IPS-18a (cell line): ENCODE measurements at regions not wholly inside any gene's neighbourhood (a gene's known extent, or its start where the extent isn't known, plus 50 kb on each side); places are given as distances from the start of the nearest gene placed in this dataset.

ENCODE experiments used
- H3K27ac ChIP-seq: one replicate; pipeline ENCODE4 v1.5.1; 2013; ENCODE audit warnings: low read length
- H3K27me3 ChIP-seq: one replicate; pipeline ENCODE4 v1.6.1; 2013; ENCODE audit warnings: mild to moderate bottlenecking, low read length; ENCODE audit not compliant: control insufficient read depth, insufficient read depth
- H3K36me3 ChIP-seq: one replicate; pipeline ENCODE4 v1.6.1; 2013; ENCODE audit warnings: low read depth, low read length; ENCODE audit not compliant: control insufficient read depth
- H3K4me1 ChIP-seq: one replicate; pipeline ENCODE4 v1.6.1; 2013; ENCODE audit warnings: low read depth, low read length; ENCODE audit not compliant: control insufficient read depth
- H3K4me3 ChIP-seq: one replicate; pipeline ENCODE4 v1.5.1; 2013; ENCODE audit warnings: low read length
- H3K9ac ChIP-seq: one replicate; pipeline ENCODE4 v1.6.1; 2013; ENCODE audit warnings: mild to moderate bottlenecking, low read length, moderate library complexity
- H3K9me3 ChIP-seq: one replicate; pipeline ENCODE4 v1.6.1; 2013; ENCODE audit warnings: low read depth, low read length; ENCODE audit not compliant: control insufficient read depth

DNA sequence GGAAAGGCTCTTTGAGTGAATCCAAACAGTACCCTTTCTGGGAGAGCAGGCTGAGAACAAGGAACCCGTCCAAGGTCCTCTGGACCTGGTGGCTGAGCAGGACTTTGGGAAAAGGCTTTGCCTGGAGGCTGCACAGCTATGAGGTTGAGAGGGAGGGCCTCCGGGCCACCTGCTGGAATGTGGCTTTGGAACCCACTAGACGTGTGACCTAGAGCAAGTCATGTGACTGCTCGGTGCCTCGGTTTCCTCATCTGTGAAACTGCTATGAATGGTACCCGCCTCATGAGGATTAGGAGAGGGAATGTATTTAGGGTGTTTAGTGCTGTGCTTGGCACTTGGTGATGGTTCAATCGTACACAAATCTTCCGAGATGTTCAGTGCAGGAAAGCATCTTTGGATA, 50.4 kb downstream of the HAPSTR1 start:
- H3K9me3 ChIP-seq, result no peaks in the 10 kb centered on the region
- H3K36me3 ChIP-seq, result no peaks in the 10 kb centered on the region
- H3K27me3 ChIP-seq, result no peaks in the 10 kb centered on the region
- no peak overlapping the region for H3K27ac ChIP-seq
- H3K9ac ChIP-seq, result no peak overlapping the region
- no peak overlapping the region for H3K4me3 ChIP-seq
- peaks cover 14% of the 10 kb centered on the region for H3K4me1 ChIP-seq

DNA sequence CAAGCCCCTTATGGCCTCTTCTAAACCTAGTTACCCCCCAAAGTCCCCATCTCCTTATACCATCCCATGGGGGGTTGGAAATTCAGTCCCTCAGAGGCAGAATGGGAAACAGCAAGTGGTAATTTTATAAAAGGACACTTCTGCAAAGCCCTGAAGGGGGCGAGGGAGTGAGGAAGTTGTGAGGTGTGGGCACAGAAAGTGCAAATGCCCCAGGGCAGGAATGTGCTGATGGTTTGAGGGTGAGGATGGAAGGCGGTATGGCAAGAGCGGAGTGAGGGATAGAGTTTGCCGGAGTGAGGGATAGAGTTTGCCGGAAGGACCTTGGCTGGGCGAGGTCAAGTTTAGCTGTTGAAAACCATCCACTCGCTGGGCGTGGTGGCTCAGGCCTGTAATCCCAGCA, 52.7 kb downstream of the HAPSTR1 start:
- Histone ChIP-seq H3K27me3 (no peaks in the 10 kb centered on the region), H3K27ac (no peak overlapping the region), H3K9me3 (no peaks in the 10 kb centered on the region), H3K36me3 (no peaks in the 10 kb centered on the region), H3K4me3 (no peak overlapping the region), H3K4me1 (peaks cover 21% of the 10 kb centered on the region), H3K9ac (no peak overlapping the region)

DNA sequence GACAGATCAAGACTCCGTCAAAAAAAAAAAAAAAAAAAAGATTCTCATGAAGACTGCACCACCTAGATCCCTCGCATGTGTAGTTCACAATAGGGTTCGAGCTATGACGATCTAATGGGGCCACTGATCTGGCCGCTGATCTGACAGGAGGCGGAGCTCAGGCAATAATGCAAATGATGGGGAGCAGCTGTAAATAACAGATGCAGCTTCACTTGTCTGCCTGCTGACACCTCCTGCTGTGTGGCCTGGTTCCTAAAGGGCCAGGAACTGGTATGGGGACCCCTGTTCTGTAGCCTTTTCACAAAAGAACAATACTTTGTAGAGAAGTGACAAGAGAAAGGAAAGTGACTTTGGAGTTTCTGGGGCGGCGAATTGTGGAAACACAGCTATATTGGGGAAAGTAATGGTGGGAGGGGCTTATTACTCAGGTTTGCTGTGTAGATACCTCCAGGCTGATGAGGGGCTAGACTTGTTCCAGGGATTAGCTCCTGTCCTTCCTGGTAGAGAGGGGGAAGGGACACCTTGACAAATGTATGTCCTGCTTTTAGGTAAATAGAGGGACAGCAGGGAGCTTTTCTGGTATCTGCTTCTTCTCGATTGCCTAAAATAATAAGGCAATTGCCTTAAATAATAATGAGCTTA, 57.1 kb downstream of the HAPSTR1 start:
- Histone ChIP-seq H3K4me1 (peaks cover 24% of the 10 kb centered on the region), H3K36me3 (no peaks in the 10 kb centered on the region), H3K27ac (no peak overlapping the region)

DNA sequence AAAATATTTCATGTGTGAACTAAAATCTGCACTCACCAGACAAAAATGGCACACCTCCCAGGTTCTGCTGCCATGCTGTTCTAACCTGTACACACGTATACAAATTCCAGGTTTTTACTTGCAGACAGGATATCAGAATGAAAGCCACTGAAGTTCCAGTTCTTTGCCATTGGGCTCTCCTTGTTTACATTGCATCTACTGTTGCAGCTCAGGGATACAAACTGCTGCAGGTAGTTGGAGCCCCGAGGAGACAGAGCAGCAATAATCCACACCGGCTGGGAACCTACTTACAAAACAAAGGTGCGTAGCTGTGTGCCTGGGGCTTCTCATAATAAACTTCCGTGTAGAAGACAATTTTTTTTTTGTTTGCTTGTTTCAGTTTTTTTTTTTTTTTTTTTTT, 59.6 kb downstream of the HAPSTR1 start:
- H3K4me1 ChIP-seq, result peaks cover 21% of the 10 kb centered on the region
- H3K36me3 ChIP-seq, result no peaks in the 10 kb centered on the region
- no peak overlapping the region for H3K9ac ChIP-seq
- no peaks in the 10 kb centered on the region for H3K9me3 ChIP-seq
- no peaks in the 10 kb centered on the region for H3K27me3 ChIP-seq
- no peak overlapping the region for H3K27ac ChIP-seq
- no peak overlapping the region for H3K4me3 ChIP-seq

More for the DNA sequence above, 57.1 kb downstream of the HAPSTR1 start:
- Histone ChIP-seq H3K9me3 (no peaks in the 10 kb centered on the region), H3K4me3 (peak overlapping the region; percentile 7), H3K27me3 (no peaks in the 10 kb centered on the region), H3K9ac (no peak overlapping the region)

DNA sequence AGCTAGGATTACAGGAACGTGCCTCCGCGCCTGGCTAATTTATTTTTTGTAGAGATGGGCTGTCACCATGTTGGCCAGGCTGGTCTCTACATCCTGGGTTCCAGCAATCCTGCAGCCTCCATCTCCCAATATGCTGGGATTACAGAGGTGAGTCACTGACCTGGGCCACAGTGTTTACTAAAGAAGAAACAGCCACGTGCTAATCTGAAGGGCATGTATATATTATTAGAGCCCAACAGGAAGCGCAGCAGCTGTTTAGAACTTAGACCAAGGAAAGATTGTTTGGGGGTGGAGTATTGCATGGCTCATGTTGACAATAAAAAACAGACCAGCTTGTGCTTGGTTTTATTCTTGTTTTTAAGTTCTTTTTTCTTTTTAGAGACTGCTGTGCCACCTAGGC, 60.2 kb downstream of the HAPSTR1 start:
- Histone ChIP-seq H3K4me3 (no peak overlapping the region), H3K9me3 (no peaks in the 10 kb centered on the region), H3K27me3 (no peaks in the 10 kb centered on the region), H3K27ac (no peak overlapping the region), H3K4me1 (peaks cover 17% of the 10 kb centered on the region), H3K9ac (no peak overlapping the region), H3K36me3 (no peaks in the 10 kb centered on the region)

DNA sequence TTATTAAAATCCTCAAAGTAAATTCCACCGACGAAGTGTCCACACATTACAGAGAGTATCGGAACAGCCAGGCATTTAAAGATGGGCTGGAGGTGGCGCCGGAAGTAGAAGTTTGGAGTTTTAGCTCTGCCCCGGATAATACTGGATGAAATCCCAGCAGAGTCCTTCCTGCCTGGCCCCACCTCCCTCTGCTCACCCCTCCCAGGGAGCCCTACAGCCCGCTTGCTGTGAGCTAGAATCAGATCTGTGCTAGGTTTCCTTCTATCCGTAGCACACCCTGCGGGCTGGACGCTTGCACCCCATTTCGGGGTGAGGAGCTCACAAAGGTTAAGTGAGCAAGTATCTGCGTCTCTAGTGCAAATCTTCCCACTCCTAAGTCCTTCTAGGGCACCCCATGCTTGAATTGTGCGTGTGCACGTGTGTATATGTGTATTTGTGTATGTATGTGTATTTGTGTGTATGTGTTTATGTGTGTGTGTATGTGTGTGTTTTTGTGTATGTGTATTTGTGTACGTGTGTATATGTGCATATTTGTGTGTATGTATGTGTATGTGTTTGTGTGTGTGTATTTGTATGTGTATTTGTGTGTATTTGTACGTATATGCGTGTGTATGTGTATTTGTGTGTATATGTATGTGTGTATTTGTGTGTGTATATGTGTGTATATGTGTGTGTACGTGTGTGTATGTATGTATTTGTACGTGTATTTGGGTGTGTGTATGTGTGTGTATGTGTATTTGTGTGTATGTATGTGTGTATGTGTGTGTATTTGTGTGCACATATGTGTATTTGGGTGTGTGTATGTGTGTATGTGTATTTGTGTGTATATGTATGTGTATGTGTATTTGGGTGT, 61.4 kb downstream of the HAPSTR1 start:
- Histone ChIP-seq H3K27me3 (no peaks in the 10 kb centered on the region), H3K9ac (no peak overlapping the region), H3K4me1 (peaks cover 17% of the 10 kb centered on the region), H3K4me3 (no peak overlapping the region), H3K9me3 (no peaks in the 10 kb centered on the region), H3K36me3 (no peaks in the 10 kb centered on the region), H3K27ac (no peak overlapping the region)

DNA sequence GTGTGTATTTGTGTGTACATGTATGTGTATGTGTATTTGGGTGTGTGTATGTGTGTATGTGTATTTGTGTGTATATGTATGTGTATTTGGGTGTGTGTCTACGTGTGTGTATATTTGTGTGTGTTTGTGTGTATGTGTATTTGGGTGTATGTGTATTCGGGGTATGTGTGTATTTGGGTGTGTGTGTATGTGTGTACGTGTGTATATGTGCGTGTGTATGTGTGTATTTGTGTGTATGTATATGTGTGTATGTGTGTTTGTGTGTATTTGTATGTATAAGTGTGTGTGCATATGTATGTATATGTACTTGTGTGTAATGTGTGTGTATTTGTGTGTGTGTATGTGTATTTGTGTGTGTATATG, 62.0 kb downstream of the HAPSTR1 start:
- Histone ChIP-seq H3K9ac (no peak overlapping the region), H3K4me3 (no peak overlapping the region), H3K36me3 (no peaks in the 10 kb centered on the region), H3K27me3 (no peaks in the 10 kb centered on the region), H3K4me1 (peaks cover 17% of the 10 kb centered on the region), H3K9me3 (no peaks in the 10 kb centered on the region), H3K27ac (no peak overlapping the region)

DNA sequence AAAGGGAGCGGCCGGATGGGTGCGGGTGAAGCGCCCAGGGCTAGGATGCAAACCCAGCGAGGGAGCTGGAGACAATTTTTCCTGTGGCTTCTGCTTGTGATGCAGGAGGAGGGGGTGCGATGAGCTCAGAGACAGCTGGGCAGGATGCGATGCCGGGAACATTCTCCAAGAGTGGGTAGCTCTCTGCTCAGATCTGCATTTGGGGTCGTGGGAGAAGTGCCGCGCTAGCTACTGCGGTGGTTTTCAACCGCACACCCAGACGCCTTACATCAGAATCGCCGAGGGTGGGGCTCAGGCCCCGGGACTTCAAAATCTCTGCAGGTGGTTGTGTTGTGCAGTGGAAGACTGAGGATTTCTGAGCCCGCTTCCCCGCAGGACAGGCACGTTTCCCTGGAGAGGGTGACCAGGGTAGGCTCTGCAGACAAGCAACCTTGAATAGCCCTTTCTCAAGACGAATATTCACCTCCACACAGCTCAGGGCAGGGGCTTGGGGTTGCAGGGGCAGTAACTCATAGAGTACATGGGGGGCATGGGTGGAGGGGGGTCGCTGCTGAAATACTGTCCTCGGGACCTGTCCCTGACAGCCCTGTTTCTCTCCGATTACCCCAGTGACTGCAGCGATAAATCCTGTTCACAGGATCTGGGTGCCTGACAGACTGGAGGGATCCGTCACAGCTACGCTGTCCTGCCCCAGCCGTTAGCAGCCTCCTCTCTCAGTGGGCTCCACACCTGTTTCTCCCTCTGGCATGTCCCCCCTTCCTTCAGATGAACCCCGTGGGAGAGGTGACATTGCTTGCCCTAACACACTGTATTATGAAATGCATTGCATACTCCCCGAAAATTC, 63.3 kb downstream of the HAPSTR1 start:
- Histone ChIP-seq H3K9me3 (no peaks in the 10 kb centered on the region), H3K27ac (no peak overlapping the region), H3K4me1 (peaks cover 7% of the 10 kb centered on the region), H3K36me3 (no peaks in the 10 kb centered on the region), H3K9ac (no peak overlapping the region), H3K27me3 (no peaks in the 10 kb centered on the region), H3K4me3 (no peak overlapping the region)

DNA sequence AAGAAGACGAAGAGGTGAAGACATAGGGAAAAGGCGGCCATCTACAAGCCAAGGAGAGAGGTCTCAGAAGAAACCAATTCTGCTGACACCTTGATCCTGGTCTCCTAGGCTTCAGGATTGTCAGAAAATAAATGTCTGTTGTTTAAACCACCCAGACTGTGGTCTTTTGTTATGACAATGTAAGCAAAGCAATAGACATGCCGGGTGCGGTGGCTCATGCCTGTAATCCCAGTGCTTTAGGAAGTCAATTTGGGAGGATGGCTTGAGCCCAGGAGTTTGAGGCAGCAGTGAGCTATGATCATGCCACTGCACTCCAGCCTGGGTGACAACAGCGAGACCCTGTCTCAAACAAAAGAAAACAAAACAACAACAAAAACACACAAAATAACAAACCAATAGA, 64.4 kb downstream of the HAPSTR1 start:
- H3K27ac ChIP-seq, result no peak overlapping the region
- H3K9me3 ChIP-seq, result no peaks in the 10 kb centered on the region
- no peak overlapping the region for H3K4me3 ChIP-seq
- H3K9ac ChIP-seq, result no peak overlapping the region
- H3K36me3 ChIP-seq, result no peaks in the 10 kb centered on the region
- H3K27me3 ChIP-seq, result no peaks in the 10 kb centered on the region
- H3K4me1 ChIP-seq, result peaks cover 7% of the 10 kb centered on the region

DNA sequence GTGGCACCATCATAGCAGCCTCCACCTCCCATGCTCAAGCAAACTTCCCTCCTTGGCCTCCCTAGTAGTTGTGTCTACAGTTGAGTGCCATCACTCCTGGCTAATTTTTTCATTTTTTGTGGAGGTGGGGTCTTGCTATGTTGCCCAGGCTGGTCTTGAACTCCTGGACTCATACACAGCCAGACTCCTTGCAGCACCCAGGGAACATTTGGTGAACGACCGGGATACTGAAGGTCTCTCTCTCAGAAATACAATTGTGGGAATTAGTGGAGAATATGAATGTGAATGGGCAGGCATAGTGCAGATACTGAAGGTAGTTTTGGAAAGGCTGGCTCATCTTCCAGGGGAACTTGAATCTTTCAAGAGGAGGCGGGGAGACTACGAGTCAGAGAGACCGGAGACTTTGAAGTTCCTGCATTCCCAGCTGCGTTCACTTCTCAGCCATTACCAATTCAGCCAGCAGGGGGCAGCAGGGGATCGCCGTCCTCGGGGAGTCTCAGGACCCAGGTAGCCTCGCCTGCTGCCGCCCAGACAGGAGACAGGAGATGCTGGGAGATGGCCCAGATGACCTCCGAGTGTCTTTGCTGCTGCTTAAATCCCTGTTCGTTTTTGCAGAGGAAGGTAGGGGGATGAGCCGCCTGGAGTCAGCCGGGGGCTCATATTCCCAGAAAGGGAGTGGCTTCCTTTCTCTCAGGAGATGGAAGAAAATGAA, 68.6 kb downstream of the HAPSTR1 start:
- Histone ChIP-seq H3K9ac (no peak overlapping the region), H3K36me3 (no peaks in the 10 kb centered on the region), H3K9me3 (no peaks in the 10 kb centered on the region), H3K27ac (no peak overlapping the region), H3K4me1 (peaks cover 2% of the 10 kb centered on the region), H3K27me3 (no peaks in the 10 kb centered on the region), H3K4me3 (no peak overlapping the region)

DNA sequence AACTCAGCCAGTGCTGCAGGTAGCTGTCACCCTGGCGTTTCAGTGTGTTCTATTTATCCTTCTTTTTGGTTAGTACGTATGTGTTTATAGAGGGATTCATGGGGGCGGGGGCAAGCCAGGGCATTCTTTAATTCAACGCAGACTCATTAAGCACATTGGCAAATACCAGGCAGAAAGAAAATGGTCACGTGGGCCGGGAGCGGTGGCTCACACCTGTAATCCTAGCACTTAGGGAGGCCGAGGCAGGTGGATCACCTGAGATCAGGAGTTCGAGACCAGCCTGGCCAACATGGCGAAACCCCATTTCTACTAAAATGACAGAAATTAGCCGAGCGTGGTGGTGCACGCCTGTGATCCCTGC, 69.1 kb downstream of the HAPSTR1 start:
- Histone ChIP-seq H3K9ac (no peak overlapping the region), H3K36me3 (no peaks in the 10 kb centered on the region), H3K27me3 (no peaks in the 10 kb centered on the region), H3K4me3 (no peak overlapping the region), H3K4me1 (no peaks in the 10 kb centered on the region), H3K9me3 (no peaks in the 10 kb centered on the region), H3K27ac (no peak overlapping the region)
